IMR-90 (cell line): ENCODE measurements at regions not wholly inside any gene's neighbourhood (a gene's known extent, or its start where the extent isn't known, plus 50 kb on each side); places are given as distances from the start of the nearest gene placed in this dataset.

Experiments used
- ATAC-seq: fragments of 200-7000 bp; cut with Tn5 transposase; 2 replicates; pipeline ENCODE4 v1.9.1; 2020; ENCODE audit warnings: low read depth, mild to moderate bottlenecking, moderate library complexity
- BruUV-seq: library from RNA; stranded (reverse); fragments of 400-500 nt; replicated peaks from 2 replicates; lab custom pipeline; 2021; lab: Mats Ljungman, UMichigan
- CTCF ChIA-PET: fragments of 300-600 bp; formaldehyde crosslinking; extraction: SDS; loops from one replicate; lab custom pipeline; 2021; ENCODE audit warnings: antibody characterized with exemption; lab: Yijun Ruan, JAX
- POLR2A ChIA-PET: fragments of 300-600 bp; sonication (Branson Sonifier 250); formaldehyde crosslinking; loops from one replicate; lab custom pipeline; 2022; ENCODE audit warnings: antibody characterized with exemption; ENCODE audit not compliant: unreplicated experiment; lab: Charles Lee
- DNase-seq: peaks from one replicate; pipeline ENCODE4 v3.0.0; 2013
- H2AFZ ChIP-seq: replicated peaks from 2 replicates; pipeline ENCODE3; 2013; ENCODE audit warnings: low read length, mild to moderate bottlenecking; ENCODE audit not compliant: poor library complexity
- H2AK5ac ChIP-seq: 2 replicates; pipeline ENCODE4 v1.6.1; 2013; ENCODE audit warnings: low read depth, low read length, inconsistent platforms
- H2AK9ac ChIP-seq: replicated peaks from 2 replicates; pipeline ENCODE3; 2013; ENCODE audit warnings: mild to moderate bottlenecking, low read depth, low read length, moderate library complexity; ENCODE audit not compliant: poor library complexity
- H2BK120ac ChIP-seq: 2 replicates; pipeline ENCODE4 v1.6.1; 2013; ENCODE audit warnings: low read depth, low read length, inconsistent platforms
- H2BK15ac ChIP-seq: 3 replicates; pipeline ENCODE4 v1.6.1; 2013; ENCODE audit warnings: low read depth, low read length, inconsistent platforms
- H2BK20ac ChIP-seq: 2 replicates; pipeline ENCODE4 v1.6.1; 2013; ENCODE audit warnings: low read depth, mild to moderate bottlenecking, inconsistent platforms, low read length, moderate library complexity
- H2BK5ac ChIP-seq: 2 replicates; pipeline ENCODE4 v1.6.1; 2013; ENCODE audit warnings: mild to moderate bottlenecking, low read depth, low read length, inconsistent platforms; ENCODE audit not compliant: poor library complexity, severe bottlenecking
- H3K14ac ChIP-seq: replicated peaks from 2 replicates; pipeline ENCODE4 v1.6.1; 2013; ENCODE audit warnings: low read depth, low read length, inconsistent platforms
- H3K18ac ChIP-seq: 2 replicates; pipeline ENCODE4 v1.6.1; 2013; ENCODE audit warnings: low read depth, low read length, control low read depth
- H3K23ac ChIP-seq: 2 replicates; pipeline ENCODE4 v1.6.1; 2013; ENCODE audit warnings: low read depth, low read length, inconsistent platforms
- H3K27ac ChIP-seq: 2 replicates; pipeline ENCODE4 v1.5.1; 2013; ENCODE audit warnings: mild to moderate bottlenecking, control low read depth, low read length; ENCODE audit not compliant: insufficient read depth
- H3K27me3 ChIP-seq: 2 replicates; pipeline ENCODE4 v1.6.1; 2013; ENCODE audit warnings: low read length; ENCODE audit not compliant: control insufficient read depth, insufficient read depth
- H3K36me3 ChIP-seq: 2 replicates; pipeline ENCODE4 v1.6.1; 2013; ENCODE audit warnings: low read length, mixed read lengths; ENCODE audit not compliant: control insufficient read depth, insufficient read depth
- H3K4ac ChIP-seq: 2 replicates; pipeline ENCODE4 v1.6.1; 2013; ENCODE audit warnings: low read depth, low read length, inconsistent platforms
- H3K4me1 ChIP-seq: 2 replicates; pipeline ENCODE4 v1.6.1; 2013; ENCODE audit warnings: low read length, mixed read lengths; ENCODE audit not compliant: control insufficient read depth, insufficient read depth
- H3K4me2 ChIP-seq: 2 replicates; pipeline ENCODE4 v1.6.1; 2013; ENCODE audit warnings: low read depth, mild to moderate bottlenecking, control low read depth, low read length, moderate library complexity
- H3K4me3 ChIP-seq: 2 replicates; pipeline ENCODE4 v1.5.1; 2013; ENCODE audit warnings: low read depth, mild to moderate bottlenecking, control low read depth, low read length, moderate library complexity; ENCODE audit not compliant: insufficient read depth
- H3K56ac ChIP-seq: 2 replicates; pipeline ENCODE4 v1.6.1; 2013; ENCODE audit warnings: low read length, inconsistent platforms; ENCODE audit not compliant: insufficient read depth; ENCODE audit errors: extremely low read depth
- H3K79me1 ChIP-seq, 2 experiments: 2 replicates each; pipeline ENCODE4 v1.6.1; 2013; ENCODE audit warnings: low read length in 2 of 2, inconsistent platforms in 1 of 2, low read depth in 1 of 2
- H3K9ac ChIP-seq: 2 replicates; pipeline ENCODE4 v1.6.1; 2013; ENCODE audit warnings: low read depth, low read length, control low read depth
- H3K9me1 ChIP-seq: 2 replicates; pipeline ENCODE4 v1.6.1; 2013; ENCODE audit warnings: low read length, inconsistent platforms; ENCODE audit not compliant: insufficient read depth
- H3K9me3 ChIP-seq: 2 replicates; pipeline ENCODE4 v1.6.1; 2013; ENCODE audit warnings: low read length; ENCODE audit not compliant: control insufficient read depth, insufficient read depth
- H4K20me1 ChIP-seq: 2 replicates; pipeline ENCODE4 v1.6.1; 2013; ENCODE audit warnings: low read length, inconsistent platforms; ENCODE audit not compliant: insufficient read depth
- H4K5ac ChIP-seq: 2 replicates; pipeline ENCODE4 v1.6.1; 2013; ENCODE audit warnings: mild to moderate bottlenecking, low read depth, low read length, control low read depth
- H4K8ac ChIP-seq, 2 experiments: 2 replicates each; pipeline ENCODE4 v1.6.1; 2013; ENCODE audit warnings: low read depth in 2 of 2, low read length in 2 of 2, control low read depth in 1 of 2, inconsistent platforms in 1 of 2
- H4K91ac ChIP-seq: 2 replicates; pipeline ENCODE4 v1.6.1; 2013; ENCODE audit warnings: low read depth, low read length, inconsistent platforms; ENCODE audit not compliant: insufficient read depth
- BHLHE40 ChIP-seq: fragments of 150-350 bp; IDR thresholded peaks from 2 replicates; pipeline ENCODE4 v1.6.1; 2016; ENCODE audit warnings: mild to moderate bottlenecking, low read depth, low read length
- CHD1 ChIP-seq: IDR thresholded peaks from 2 replicates; pipeline ENCODE4 v1.6.1; 2012; ENCODE audit warnings: low read depth, low read length, improper control_type of control experiment
- FOS ChIP-seq: fragments of 150-350 bp; IDR thresholded peaks from 2 replicates; pipeline ENCODE4 v1.6.1; 2016; ENCODE audit warnings: low read depth, low read length
- MAFK ChIP-seq: IDR thresholded peaks from 2 replicates; pipeline ENCODE4 v1.6.1; 2012; ENCODE audit warnings: low read depth, low read length, improper control_type of control experiment
- MAZ ChIP-seq: IDR thresholded peaks from 2 replicates; pipeline ENCODE4 v1.6.1; 2012; ENCODE audit warnings: low read depth, mild to moderate bottlenecking, low read length, improper control_type of control experiment, moderate library complexity, borderline replicate concordance
- MXI1 ChIP-seq: IDR thresholded peaks from 2 replicates; pipeline ENCODE4 v1.6.1; 2012; ENCODE audit warnings: low read depth, mild to moderate bottlenecking, low read length, moderate library complexity, borderline replicate concordance
- NFE2L2 ChIP-seq: fragments of 150-350 bp; IDR thresholded peaks from 2 replicates; pipeline ENCODE4 v1.6.1; 2016; ENCODE audit warnings: low read depth, mild to moderate bottlenecking, low read length
- POLR2A ChIP-seq: IDR thresholded peaks from 2 replicates; pipeline ENCODE4 v1.6.1; 2012; ENCODE audit warnings: mild to moderate bottlenecking, low read depth, low read length
- RAD21 ChIP-seq: IDR thresholded peaks from 2 replicates; pipeline ENCODE4 v1.6.1; 2012; ENCODE audit warnings: low read length, improper control_type of control experiment
- RCOR1 ChIP-seq: IDR thresholded peaks from 2 replicates; pipeline ENCODE4 v1.6.1; 2012; ENCODE audit warnings: mild to moderate bottlenecking, low read length, improper control_type of control experiment; ENCODE audit not compliant: insufficient replicate concordance
- RFX5 ChIP-seq: IDR thresholded peaks from 2 replicates; pipeline ENCODE4 v1.8.0; 2012; ENCODE audit warnings: low read depth, mild to moderate bottlenecking, low read length, moderate library complexity
- SMC3 ChIP-seq: fragments of 150-350 bp; IDR thresholded peaks from 2 replicates; pipeline ENCODE4 v1.6.1; 2016; ENCODE audit warnings: low read depth, mild to moderate bottlenecking, antibody characterized with exemption, low read length, moderate library complexity
- WGBS, 2 experiments: methylation state at CpG; one replicate each; pipeline versions ENCODE4 v1.1.5 to v1.1.7; 2013; ENCODE audit warnings: missing lambda C conversion rate in 2 of 2; ENCODE audit not compliant: insufficient read length in 1 of 2; ENCODE audit errors: extremely low coverage in 2 of 2; 5-methylcytosine and 5-hydroxymethylcytosine counted together
- dilution Hi-C: fragments of 300-500 bp; cut with HindIII; formaldehyde crosslinking; loops from one replicate; pipeline ENCODE4 v1.14.3; 2018; ENCODE audit warnings: low sequenced_read_pairs; ENCODE audit not compliant: unreplicated experiment
- in situ Hi-C: fragments of 300-500 bp; cut with MboI; formaldehyde crosslinking; loops from 3 replicates; pipeline ENCODE4 v1.14.3; 2019; ENCODE audit warnings: low sequenced_read_pairs, inconsistent platforms, mixed read lengths
- intact Hi-C: fragments of 100-400 bp; cut with micrococcal nuclease; formaldehyde crosslinking; loops from 2 replicates; pipeline ENCODE4 v1.10.0; 2022
- TF ChIP-seq, protein P1 (sequence below): fragments of 150-350 bp; IDR thresholded peaks from 2 replicates; pipeline ENCODE4 v1.6.1; 2016; ENCODE audit warnings: low read depth, mild to moderate bottlenecking, low read length, moderate library complexity, borderline replicate concordance
- TF ChIP-seq, protein P2 (sequence below): fragments of 150-350 bp; IDR thresholded peaks from 2 replicates; pipeline ENCODE4 v1.6.1; 2017; ENCODE audit warnings: mild to moderate bottlenecking, antibody characterized with exemption, low read length, low read depth

DNA sequence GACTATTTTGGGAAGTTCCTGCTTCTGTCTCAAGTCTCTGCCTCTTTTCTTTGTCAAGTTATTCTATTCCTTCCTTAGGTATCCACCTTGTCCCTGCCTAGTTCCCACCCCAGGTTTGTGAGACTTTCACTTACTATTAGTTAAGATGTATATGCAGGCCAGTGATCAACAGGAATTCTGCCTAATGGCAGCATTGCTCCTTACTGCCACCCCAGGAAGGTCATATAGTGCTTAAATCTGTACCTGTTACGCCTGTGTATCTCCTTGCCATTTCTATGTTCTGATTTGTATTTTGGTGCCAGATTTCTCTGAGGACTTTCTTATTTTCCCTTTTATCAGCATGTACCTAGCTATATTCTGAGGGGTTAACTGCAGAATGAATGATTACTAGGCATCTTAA, 746.0 kb upstream of the TMEFF2 start:
- DNase-seq (no peak), ATAC-seq (no peak)
- no peak overlapping the region for H3K4ac ChIP-seq
- in situ Hi-C loops = no loop called here
- no peak overlapping the region for H4K91ac ChIP-seq
- H3K27me3 ChIP-seq = no peaks in the 10 kb centered on the region
- peaks cover 7% of the 10 kb centered on the region; the same call in 1 of the 2 replicates for H3K9me3 ChIP-seq
- dilution Hi-C loops = no loop called here
- no peak overlapping the region for H2AFZ ChIP-seq
- no TSS peak for BruUV-seq
- H2AK9ac ChIP-seq = no peak overlapping the region
- no peak overlapping the region for H3K56ac ChIP-seq
- no peak overlapping the region for H4K5ac ChIP-seq
- no peak overlapping the region for H3K18ac ChIP-seq
- no peak overlapping the region for H3K9ac ChIP-seq
- H2BK5ac ChIP-seq = no peak overlapping the region
- no peak overlapping the region for H3K4me3 ChIP-seq
- H2BK15ac ChIP-seq = no peak overlapping the region
- H2BK20ac ChIP-seq = no peak overlapping the region
- H3K36me3 ChIP-seq = no peaks in the 10 kb centered on the region
- no peak overlapping the region for H3K23ac ChIP-seq
- H3K79me1 ChIP-seq = no peaks in the 10 kb centered on the region
- POLR2A ChIA-PET = no interaction called here
- H4K8ac ChIP-seq = no peak overlapping the region
- no peak for TF ChIP-seq RCOR1
- no peak for TF ChIP-seq NFE2L2
- TF ChIP-seq, protein P1, sequence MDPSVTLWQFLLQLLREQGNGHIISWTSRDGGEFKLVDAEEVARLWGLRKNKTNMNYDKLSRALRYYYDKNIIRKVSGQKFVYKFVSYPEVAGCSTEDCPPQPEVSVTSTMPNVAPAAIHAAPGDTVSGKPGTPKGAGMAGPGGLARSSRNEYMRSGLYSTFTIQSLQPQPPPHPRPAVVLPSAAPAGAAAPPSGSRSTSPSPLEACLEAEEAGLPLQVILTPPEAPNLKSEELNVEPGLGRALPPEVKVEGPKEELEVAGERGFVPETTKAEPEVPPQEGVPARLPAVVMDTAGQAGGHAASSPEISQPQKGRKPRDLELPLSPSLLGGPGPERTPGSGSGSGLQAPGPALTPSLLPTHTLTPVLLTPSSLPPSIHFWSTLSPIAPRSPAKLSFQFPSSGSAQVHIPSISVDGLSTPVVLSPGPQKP = no peak
- TF ChIP-seq SMC3 = no peak
- TF ChIP-seq FOS = no peak
- no peak for TF ChIP-seq MAFK
- no peak for TF ChIP-seq RAD21
- no peak for TF ChIP-seq BHLHE40
- TF ChIP-seq POLR2A = no peak
- TF ChIP-seq RFX5 = no peak
- TF ChIP-seq CHD1 = no peak
- TF ChIP-seq MXI1 = no peak
- no peak for TF ChIP-seq MAZ
- TF ChIP-seq, protein P2, sequence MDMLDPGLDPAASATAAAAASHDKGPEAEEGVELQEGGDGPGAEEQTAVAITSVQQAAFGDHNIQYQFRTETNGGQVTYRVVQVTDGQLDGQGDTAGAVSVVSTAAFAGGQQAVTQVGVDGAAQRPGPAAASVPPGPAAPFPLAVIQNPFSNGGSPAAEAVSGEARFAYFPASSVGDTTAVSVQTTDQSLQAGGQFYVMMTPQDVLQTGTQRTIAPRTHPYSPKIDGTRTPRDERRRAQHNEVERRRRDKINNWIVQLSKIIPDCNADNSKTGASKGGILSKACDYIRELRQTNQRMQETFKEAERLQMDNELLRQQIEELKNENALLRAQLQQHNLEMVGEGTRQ = no peak
- H3K4me1 ChIP-seq = no peaks in the 10 kb centered on the region
- H3K4me2 ChIP-seq = no peak overlapping the region
- no peak overlapping the region for H2BK120ac ChIP-seq
- no peak overlapping the region for H2AK5ac ChIP-seq
- no peak overlapping the region for H3K27ac ChIP-seq
- no peaks in the 10 kb centered on the region for H3K9me1 ChIP-seq
- intact Hi-C loops = no loop called here
- no CpG with 5 or more reads among the region's 1 CpG for WGBS, 2 experiments
- H4K20me1 ChIP-seq = no peaks in the 10 kb centered on the region
- H3K14ac ChIP-seq = no peak overlapping the region
- CTCF ChIA-PET = no interaction called here
